ENCODE measurements at regions not wholly inside any gene's neighbourhood (a gene's known extent, or its start where the extent isn't known, plus 50 kb on each side); places are given as distances from the start of the nearest gene placed in this dataset.
"Not testable (repeated sequence)": the region's sequence is repeated elsewhere in the genome, so short reads cannot be mapped to it uniquely, and the experiment has no call there.

DNA sequence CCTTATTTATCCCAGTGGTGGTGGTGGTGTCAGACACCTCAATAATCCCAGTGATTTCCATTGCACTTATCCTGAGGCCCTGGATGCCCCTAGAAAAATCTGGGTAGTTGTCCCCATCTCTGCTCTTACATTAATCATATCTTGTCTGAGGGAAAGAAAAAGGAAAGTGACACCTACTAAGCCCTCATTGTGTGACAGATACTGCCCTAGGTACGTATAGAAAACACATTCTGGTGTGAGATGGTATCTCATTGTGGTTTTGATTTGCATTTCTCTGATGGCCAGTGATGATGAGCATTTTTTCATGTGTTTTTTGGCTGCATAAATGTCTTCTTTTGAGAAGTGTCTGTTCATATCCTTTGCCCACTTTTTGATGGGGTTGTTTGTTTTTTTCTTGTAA, 162.6 kb upstream of the JADE1 start:
- not testable (repeated sequence) for DNase-seq

DNA sequence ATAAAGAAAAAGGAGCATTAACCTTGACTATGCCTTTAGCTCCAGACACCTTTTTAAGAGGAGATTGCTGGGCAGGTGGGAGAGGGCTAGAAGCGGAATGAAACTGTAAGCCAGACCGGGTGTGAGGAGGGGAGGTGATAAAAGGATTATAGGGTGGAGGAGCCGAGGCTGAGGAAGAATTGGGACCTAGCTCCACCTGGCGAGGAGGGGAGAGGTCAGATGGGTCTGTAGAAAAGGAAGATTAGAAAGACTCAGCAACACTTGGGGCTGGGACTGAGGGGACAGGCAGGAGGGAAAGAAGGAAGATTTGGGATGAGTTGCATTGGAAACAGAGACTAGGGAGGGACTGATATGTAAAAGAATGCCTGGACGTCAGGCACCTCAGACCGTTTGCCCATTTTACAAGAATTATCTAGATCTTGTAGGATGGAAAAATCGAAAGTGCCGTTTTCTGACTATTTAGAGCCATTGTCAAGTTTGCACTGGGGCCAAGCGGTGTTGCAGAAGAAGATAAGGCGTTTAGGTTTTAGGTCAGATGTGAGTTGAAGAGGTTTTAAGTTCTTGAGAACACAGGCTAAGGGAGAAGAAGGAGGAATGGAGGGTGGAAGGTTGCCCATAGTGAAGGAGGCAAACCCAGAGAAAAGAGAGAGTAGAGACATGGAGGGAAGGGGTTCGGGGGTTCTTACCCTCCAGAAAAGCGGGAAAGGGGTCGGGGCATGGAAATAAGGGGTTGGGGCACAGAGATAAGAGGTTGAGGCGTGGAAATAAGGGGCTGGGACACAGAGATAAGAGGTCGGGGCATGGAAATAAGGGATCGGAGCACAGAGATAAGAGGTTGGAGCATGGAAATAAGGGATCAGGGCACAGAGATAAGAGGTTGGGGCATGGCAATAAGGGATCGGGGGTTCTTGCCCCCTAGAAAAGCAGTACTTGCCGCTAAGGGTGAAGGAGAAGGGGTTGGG, 164.5 kb upstream of the JADE1 start:
- not testable (repeated sequence) for DNase-seq

DNA sequence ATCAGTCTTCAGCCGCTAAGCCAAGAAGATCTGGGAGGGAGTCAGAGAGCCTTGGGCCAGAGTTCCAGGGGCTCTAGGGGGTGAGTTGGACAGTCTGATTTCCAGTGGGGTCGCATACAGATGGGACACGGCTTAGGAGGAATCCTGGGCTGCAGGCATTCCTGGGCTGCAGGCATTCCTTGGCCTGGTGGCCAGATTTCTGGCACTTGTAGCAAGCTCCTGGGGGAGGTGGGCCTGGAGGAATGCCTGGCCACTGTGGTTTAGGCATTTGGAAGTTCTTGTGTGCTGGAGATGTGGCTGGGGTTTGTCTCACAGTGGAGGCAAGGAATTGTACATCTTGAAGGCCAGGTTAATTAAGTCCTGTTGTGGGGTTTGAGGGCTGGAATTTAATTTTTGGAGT, 165.4 kb upstream of the JADE1 start:
- DNase-seq: not testable (repeated sequence)

DNA sequence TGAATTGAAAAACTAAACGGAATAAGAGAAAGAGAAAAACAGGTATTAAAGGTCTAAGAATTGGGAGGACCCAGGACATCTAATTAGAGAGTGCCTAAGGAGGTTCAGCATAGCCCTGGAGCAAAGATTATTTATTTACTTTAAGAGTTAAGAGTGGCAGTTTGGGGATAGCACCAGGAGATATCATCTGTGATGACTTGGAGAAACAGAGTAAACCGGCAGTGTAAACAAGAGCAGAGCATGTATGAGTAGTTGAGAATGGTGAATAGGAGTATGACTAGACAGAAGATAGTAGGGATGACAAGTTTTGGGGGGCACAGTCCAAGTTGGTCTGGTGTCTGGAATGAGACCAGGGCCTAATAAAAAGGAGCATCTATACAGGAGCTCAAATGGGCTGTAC, 167.9 kb upstream of the JADE1 start:
- DNase-seq: not testable (repeated sequence)

DNA sequence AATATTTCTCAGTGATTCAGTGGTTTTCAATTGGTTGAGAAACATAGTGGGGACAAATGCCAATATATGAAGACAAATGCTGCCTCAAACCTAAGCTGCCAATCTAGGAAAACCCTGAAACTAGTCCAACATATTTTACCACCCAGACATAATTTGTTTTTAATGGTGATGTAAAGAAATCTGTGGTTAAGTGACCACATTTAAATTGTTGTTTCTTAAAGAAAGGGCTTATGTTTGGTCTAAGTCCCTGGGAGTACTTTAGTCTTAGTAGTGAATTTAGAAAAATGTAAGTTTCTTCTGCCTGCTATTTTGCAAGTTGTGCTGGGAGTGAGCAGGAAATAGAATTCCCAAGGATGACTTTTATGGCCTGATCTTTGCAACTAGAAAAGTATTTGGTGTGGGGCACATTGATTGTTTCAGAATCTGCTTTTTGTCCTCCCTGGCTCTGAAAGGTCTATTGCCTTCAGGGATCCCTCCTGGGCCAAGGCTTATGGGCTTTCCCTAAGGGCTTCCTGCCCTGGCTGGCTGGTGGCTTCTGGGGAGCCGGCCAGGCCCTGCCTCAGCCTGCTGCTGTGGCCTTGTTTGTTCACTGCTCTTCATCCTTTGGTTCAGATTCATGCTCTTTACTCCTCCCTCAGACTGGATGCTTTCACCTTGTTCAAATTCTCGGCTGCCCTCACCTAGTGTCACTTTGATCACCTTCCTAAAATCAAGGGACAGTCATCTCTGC, 169.8 kb upstream of the JADE1 start:
- peak in 1 of 2 donors; percentile 7 for DNase-seq

DNA sequence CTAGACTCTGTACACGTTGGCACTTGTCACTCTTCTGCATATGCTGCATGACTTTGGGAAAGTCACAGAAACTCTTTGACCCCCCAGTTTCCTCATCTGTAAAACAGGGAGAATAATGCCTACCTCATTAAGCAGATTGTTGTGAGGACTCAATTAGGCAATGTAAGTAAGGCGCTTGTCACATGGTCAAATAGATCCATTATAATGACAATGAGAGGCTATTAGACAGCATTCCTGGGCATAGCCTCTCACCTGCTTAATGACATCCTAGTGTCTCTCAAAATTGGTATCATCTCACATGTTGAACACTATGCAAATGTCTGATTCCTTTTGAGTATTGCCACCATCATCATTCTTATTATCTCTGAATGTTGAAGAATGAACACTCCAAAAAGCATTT, 172.6 kb upstream of the JADE1 start:
- DNase-seq: no peak

DNA sequence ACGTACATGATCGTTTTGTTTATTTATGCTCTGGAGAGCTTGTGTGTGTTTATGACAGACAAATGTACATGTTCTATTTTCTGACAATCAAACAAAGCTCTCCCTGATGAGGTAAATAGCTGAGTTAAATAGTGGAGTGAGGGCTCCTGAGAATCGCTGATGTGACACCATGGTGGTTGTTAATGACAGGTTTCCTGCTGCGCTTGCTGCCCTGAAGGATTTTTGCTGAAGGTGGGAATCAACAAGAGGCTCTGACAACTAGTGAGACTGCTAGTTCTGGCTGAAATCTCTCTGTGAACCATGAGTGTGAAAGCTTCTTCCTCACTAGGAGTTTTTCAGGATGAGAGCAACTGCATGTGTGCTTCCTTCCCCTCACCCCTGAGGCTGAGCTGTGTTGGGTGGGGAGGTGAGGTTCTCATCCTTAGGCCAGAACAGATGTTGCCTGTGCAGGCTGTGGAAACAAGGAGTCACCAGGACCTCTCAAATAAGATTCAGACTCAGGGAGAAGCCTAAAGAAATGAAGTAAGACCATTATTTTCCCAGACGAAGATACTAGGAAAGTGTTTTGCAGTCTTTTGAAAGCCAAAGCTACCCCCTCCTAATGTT, 173.4 kb upstream of the JADE1 start:
- DNase-seq: no peak

DNA sequence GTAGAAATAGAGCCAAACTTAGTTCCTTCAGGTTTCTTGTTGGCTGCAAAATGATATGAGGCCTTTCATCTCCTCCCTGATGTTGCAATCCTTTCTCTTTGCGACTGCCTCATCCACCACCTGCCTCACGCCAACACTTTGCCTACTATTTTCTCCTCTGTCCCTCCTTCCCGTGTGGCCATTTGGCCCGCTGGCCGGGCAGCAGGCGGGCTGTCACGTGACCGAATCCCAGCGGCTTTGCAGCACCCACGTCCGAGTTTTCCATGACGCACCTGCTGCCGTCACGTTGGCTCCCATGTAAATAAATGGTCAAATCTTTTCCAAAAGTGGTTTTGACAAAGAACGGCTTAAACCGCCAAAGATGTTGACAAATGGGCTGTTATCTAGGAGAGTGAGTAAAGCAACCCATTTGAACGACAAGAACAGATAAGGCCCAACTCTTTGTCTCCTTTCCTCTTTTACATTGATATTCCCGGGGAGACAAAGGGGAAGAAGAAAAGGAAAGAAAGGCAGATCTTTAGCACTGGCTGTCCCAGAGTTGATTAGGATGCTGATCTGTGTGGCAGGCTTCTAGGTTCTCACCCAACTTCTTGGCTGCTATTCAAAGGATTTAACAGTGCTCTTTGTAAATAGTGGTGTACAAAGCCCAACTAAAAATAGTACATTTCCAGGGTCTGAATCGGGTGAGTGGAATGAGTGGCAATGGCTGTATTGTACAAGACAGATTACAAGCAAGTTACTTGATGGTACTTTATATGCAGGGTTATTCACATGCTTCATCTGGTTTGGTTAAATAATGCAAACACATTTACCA, 174.2 kb upstream of the JADE1 start:
- DNase-seq: peak; percentile 33 to 52

DNA sequence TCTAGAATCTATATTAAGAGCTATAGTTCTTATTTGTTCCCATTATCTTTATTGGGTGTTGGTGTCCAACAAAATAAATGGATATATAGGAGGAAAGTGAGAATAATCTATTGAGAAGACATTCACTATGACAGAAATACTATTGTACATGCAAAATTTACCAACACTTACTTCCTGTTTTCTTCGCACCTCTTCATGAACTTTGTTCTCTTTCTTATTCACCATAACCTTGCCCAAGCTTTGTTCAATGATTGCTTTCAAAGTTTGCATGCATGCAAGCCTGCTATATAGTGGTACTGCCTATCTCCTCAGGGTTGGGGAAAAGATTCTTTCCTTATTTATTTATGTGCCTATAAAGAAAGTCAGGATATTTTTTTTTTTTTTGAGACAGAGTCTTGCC, 176.4 kb upstream of the JADE1 start:
- no peak for DNase-seq

DNA sequence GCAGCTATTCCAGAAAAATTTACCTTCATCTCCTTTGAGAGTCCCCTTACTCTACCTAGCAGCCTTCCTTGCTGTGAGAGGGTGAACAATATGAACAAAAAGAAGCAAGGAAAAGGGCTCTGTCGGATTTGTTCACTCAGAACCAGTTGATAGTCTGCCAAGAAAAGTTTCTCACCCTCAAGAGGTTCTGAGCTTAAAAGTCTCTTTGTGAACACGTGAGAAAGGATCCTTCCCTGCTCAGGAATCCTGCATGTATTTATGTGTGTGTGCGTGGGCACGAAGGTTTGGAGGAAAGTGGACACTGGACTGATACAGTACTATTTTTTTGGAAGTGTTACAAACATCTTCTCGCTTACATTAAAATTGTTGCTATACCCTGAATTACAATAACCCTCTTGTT, 178.6 kb upstream of the JADE1 start:
- DNase-seq: no peak

DNA sequence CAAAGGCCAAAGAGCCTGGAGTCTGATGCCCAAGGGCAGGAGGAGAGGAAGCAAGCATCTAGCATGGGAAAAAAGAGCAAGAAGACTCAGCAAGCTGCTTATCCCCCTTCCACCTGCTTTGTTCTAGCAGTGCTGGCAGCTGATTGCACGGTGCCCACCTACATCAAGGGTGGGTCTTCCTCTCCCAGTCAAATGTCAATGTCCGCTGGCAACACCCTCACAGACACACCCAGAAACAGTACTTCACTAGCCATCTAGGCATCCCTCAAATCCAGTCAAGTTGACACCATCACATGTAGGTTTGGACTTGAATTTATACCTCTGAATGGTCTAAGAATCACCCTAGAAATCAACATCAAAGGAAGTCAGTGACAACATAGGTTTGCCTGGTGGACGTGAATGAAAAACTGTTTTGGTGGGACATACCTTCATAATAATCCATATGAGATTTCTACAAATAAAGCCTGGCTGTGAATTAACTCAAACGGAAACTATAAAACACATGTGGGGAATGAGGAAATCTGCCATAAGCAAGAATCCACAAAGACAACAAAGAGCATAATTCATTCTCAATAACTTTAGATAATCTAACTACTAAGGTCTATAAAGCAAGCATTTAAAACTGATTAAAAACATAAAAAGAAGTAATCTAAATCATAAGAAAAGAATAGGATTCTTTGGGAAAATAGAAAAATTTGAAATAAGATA, 185.8 kb upstream of the JADE1 start:
- DNase-seq: no peak

DNA sequence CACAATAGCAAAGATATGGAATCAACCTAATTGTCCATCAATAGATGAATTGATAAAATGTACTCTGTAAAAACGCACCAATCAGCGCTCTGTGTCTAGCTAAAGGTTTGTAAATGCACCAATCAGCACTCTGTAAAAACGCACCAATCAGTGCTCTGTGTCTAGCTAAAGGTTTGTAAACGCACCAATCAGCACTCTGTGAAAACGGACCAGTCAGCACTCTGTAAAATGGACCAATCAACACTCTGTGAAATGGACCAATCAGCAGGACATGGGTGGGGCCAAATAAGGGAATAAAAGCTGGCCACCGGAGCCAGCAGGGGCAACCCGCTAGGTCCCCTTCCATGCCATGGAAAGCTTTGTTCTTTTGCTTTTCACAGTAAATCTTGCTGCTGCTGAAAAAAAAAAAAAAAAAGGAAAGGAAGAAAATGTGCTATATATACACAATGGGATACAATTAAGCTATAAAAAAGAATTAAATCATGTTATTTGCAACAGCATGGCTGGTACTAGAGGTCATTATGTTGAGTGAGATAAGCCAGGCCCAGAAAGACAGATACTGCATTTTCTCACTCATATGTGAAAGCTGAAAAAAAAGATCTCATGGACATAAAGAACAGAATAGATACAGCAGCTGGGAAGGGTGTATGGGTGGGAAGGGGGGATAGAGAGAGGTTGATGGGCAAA, 189.1 kb upstream of the JADE1 start:
- not testable (repeated sequence) for DNase-seq

DNA sequence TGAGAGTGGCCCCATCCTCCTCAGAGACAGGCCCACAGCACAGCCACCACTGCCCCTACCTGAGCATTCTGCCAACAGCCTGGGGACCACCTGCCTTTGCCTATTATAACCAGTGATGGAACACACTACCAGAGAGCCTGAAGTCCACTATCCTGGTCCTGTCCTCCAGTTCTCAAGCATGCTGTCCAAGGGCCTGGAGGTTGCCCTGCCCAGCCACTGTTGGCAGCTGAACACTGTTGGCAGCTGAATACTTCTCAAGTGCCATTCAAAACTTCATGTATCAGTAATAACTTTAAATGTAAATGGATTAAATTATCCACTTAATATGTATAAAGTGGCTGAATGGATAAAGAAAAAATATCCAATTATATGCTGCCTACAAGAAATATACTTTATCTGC, 194.3 kb upstream of the JADE1 start:
- DNase-seq: no peak

DNA sequence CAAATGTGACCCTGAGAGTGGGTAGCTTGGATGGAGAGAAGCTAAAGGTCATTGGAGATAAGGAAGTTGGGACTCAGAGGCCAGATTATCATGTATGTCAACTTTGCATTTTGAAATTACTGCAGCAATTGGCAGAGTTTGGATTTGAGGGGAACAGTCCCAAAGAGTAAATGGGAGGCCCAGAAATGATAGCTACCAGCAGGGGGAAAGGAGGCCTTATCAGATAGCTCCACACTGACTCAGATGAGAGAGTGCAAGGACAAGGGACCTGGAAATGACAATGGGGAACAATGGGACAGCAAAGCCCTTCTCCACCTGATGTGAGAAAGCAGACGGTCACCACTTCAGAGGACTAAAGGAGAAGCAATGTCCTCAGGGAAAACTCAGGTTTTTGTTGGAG, 201.5 kb upstream of the JADE1 start:
- DNase-seq: no peak

DNA sequence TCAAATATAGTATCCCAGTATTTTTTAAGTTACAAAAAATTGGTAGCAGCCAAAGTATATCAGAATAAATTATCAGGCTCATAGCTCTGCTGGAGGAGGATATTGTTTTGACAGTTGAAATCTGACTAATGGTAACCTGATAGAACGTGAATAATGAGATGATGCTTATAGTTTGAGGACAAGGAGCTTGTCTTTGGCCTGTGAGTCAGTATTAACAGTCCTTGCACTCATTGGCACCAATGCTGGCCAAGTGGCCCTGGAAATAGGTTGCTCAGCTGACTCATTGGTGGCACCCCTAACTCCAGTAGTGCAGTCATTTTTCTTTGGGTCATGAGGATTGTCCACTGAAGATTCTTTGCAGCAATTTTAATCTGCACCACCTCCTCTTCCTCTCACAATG, 203.3 kb upstream of the JADE1 start:
- no peak for DNase-seq

DNA sequence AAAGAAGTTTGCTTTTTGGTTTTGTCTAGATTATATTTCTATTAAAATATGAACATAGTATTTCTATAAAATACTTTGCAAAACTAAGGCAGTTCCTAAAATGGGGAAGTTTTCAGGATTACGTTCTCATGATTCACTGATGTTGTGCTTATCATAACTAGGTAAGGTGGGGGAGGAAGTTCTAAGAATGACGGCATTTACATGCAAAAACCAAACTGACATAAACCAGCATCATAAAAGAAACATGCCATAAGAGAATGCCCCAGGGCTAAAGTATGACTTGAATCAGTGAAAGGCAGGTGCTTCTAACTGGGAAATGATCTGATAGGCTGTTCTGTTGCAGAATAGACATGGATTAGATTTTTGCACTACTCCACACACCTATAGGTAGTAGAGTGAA, 204.7 kb upstream of the JADE1 start:
- DNase-seq: no peak

DNA sequence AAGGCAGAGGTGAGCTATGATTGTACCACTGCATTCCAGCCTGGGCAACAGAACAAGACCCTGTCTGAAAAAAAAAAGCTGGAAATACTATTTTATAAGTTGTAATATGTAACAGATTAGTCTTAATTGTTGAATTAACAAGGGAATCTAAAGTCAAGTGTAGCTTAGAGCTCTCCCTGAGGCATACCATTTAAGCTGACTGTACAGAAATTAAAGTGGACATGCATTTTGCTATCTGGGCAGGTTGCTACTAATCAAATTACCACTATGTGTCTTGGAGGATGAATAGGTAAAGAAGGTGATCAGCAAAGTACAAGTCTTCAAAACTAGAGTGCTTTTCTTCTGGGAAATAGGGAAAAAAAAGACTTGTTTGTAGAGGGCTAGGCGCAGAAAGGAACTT, 205.3 kb upstream of the JADE1 start:
- DNase-seq: no peak

DNA sequence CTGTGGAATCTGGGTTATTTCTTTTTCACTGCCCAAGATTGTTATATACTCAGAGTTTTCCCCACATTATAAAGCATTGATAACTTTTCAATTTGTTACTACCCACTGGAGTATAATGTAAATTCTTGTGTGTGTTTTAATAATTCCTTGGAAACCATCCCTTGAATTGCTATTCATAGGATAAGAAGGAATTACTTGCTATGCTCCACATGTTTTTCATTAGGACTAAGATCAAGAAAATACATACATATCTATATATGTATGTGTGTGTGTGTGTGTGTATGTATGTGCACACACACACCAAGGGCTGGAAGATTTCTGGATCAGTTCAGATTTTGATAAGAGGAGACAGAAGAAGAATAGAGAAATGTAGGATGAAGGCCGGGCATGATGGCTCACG, 206.4 kb upstream of the JADE1 start:
- DNase-seq: no peak

DNA sequence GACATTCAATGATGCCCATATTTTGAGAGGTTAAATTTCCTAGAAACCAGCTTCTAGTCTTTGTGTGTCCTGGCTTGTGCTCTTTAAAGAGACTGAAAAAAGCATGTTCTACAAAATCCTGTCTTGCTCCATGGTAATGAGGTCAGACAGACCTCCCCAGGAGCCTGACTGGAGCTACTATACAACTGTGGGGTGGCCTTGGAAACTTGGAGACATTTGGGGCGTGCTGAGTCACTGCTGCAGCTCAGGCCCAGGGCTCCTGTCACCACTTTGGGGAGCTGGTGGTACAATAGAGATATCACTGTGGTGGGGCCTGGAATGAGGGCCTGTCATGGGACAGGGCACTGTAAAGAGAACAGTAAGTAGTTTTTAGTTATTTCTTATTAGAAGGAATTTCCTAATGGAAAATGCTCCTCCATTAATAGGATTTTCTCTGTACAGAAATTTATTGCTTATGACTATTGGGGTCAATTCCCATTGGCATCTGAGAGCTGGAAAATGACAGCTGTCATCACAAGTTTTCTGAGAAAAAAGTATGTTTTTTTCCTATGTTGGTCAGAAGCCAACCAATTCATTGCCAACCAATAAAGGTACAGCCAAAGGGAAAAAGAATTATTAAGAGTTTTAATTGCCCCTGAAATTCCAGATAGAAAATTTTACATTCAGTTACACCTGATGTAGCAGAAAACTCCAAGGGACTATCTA, 207.4 kb upstream of the JADE1 start:
- DNase-seq: peak in 1 of 2 donors; percentile 19

DNA sequence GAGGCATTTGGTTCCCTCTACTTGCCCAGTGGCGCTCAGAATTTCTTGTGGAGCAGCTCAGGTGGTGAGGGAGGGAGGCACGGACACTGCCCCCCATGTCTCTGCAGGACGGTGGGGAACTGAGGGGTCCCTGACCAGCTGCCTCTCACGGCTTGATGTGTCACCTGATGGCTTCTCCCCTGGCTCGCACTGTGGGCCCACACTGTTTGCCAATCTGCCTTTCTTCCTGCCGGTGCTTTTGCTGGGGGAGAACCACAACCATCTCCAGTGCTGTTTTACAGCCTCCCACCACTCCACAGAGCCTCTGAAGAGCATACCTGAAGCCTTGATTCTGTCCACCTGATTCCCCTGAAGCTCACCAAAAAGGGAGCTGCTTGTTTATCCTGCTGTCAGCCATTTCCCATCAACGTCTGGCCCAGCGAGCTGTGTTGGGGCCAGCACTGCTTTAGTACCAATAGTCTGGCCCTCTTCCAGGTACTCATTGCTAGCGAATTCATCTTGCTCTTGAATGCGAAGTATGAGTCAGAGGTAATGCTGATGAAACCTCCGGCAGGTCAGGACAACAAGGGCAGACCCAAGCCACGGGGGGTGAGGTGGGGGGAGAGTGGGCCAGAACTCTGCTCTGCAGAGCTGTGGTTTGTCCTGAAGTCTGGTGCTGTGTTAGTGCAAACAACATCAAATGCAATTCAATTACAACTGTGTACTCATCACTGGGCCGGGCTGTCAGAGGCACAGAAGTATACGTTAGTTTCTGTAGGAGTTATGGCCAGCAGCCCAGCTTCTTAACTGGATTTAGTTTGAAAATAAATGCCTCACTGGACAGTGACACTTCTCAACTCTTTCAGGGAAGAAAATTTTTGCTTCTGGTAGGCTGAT, 208.3 kb upstream of the JADE1 start:
- DNase-seq: peak in 1 of 2 donors; percentile 10
